ENCODE measurements at regions not wholly inside any gene's neighbourhood (a gene's known extent, or its start where the extent isn't known, plus 50 kb on each side); places are given as distances from the start of the nearest gene placed in this dataset.

DNA sequence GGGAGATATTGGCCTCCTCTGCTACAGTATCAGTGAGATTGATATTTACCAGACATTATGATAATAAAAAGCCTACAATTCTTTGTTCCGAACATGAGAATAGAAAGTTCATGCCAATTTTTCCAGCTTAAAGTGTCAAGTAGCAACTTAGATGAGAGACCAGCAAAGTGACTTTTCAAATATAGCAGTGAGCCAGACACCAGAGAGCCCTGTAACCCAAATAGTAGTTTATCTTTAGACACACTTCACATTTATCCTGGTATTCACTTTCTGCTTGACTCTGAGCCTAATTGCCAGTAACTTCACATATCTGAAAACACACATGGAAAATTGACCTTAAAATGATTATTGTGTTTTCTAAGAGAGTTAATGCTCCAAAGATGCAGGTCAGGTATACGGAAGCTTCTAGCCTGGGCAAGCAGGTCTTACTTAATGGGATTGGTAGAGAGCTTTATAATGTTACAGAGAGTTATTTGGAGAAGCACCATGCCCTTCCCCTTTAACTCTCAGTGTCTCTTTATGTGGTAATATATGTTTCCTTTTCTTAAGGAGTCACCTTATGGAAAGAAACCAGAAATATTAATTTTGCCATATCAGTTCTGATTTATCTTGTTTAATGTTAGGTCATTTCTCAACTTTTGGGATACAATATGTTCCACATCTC lies 852.3 kb upstream of the CHORDC1 start (continued):
- TF ChIP-seq, protein P1, sequence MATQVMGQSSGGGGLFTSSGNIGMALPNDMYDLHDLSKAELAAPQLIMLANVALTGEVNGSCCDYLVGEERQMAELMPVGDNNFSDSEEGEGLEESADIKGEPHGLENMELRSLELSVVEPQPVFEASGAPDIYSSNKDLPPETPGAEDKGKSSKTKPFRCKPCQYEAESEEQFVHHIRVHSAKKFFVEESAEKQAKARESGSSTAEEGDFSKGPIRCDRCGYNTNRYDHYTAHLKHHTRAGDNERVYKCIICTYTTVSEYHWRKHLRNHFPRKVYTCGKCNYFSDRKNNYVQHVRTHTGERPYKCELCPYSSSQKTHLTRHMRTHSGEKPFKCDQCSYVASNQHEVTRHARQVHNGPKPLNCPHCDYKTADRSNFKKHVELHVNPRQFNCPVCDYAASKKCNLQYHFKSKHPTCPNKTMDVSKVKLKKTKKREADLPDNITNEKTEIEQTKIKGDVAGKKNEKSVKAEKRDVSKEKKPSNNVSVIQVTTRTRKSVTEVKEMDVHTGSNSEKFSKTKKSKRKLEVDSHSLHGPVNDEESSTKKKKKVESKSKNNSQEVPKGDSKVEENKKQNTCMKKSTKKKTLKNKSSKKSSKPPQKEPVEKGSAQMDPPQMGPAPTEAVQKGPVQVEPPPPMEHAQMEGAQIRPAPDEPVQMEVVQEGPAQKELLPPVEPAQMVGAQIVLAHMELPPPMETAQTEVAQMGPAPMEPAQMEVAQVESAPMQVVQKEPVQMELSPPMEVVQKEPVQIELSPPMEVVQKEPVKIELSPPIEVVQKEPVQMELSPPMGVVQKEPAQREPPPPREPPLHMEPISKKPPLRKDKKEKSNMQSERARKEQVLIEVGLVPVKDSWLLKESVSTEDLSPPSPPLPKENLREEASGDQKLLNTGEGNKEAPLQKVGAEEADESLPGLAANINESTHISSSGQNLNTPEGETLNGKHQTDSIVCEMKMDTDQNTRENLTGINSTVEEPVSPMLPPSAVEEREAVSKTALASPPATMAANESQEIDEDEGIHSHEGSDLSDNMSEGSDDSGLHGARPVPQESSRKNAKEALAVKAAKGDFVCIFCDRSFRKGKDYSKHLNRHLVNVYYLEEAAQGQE (IDR thresholded peaks at IDR 0.05; ENCODE audit: low read depth, low read length): no peak
- TF ChIP-seq NFIC (IDR thresholded peaks at IDR 0.05; ENCODE audit: borderline replicate concordance) (no peak), TEAD4 (IDR thresholded peaks at IDR 0.05; ENCODE audit: borderline replicate concordance, insufficient read depth) (no peak)

DNA sequence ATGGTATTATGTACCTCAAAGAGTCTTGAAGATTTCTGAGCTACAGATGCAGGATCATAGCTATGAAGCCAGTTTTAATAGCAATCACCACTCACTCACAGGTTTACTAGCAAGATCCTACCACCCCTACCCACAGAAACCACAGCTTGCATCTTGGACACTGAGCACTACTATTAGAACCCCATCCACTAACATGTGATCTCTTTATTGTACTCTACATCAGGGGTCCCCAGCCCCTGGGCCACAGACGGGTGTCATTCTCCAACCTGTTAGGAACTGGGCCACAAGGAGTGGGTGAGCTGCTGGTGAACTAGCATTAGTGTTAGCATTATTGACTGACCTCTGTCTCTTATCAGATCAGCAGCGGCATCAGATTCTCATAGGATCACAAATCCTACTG lies 844.8 kb upstream of the CHORDC1 start:
- H3K79me2 ChIP-seq (ENCODE audit: insufficient read depth): no peaks in the 10 kb centered on the region
- H3K9ac ChIP-seq: no peak overlapping the region
- no peaks in the 10 kb centered on the region for H3K9me3 ChIP-seq
- no peaks in the 10 kb centered on the region for H3K36me3 ChIP-seq (replicated peaks in 1 of 2; ENCODE audit: control insufficient read depth in 1 of 2, insufficient read depth in 2 of 2, low read length in 1 of 2)
- ChIA-PET CTCF (no interaction called here), POLR2A (no interaction called here)
- no peak overlapping the region for H3K27ac ChIP-seq (ENCODE audit: low read depth in 2 of 2, low read length in 1 of 2)
- H3K4me2 ChIP-seq: no peak overlapping the region
- H3K4me1 ChIP-seq (ENCODE audit: control insufficient read depth in 1 of 2, insufficient read depth in 2 of 2, low read depth in 1 of 2, low read length in 1 of 2): no peaks in the 10 kb centered on the region; a peak in 2 of 4 replicates
- H4K20me1 ChIP-seq (ENCODE audit: insufficient read depth): no peaks in the 10 kb centered on the region
- no peaks in the 10 kb centered on the region for H3K27me3 ChIP-seq (ENCODE audit: insufficient read depth)
- H3F3A ChIP-seq (replicated peaks; ENCODE audit: insufficient read depth): no peaks in the 10 kb centered on the region
- TF ChIP-seq RXRA (IDR thresholded peaks at IDR 0.05; ENCODE audit: borderline replicate concordance, low read depth) (no peak), RAD21 (IDR thresholded peaks at IDR 0.05; ENCODE audit: low read length) (no peak), POLR2AphosphoS5 (IDR thresholded peaks at IDR 0.05; ENCODE audit: low read depth, low read length) (no peak), MXI1 (IDR thresholded peaks at IDR 0.05; ENCODE audit: low read depth, low read length) (no peak), SIN3A (IDR thresholded peaks at IDR 0.05; ENCODE audit: borderline replicate concordance, low read depth, low read length) (no peak), RCOR1 (IDR thresholded peaks at IDR 0.05; ENCODE audit: low read length) (no peak), GATA2 (CRISPR knock-in tag; IDR thresholded peaks at IDR 0.05) (no peak), JUND (IDR thresholded peaks at IDR 0.05) (no peak), YY1 (IDR thresholded peaks at IDR 0.05; ENCODE audit: low read depth) (no peak), ELF1 (IDR thresholded peaks at IDR 0.05) (no peak), FOXJ3 (CRISPR knock-in tag; IDR thresholded peaks at IDR 0.05) (no peak)
- TF ChIP-seq, protein P2, sequence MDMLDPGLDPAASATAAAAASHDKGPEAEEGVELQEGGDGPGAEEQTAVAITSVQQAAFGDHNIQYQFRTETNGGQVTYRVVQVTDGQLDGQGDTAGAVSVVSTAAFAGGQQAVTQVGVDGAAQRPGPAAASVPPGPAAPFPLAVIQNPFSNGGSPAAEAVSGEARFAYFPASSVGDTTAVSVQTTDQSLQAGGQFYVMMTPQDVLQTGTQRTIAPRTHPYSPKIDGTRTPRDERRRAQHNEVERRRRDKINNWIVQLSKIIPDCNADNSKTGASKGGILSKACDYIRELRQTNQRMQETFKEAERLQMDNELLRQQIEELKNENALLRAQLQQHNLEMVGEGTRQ (IDR thresholded peaks at IDR 0.05; ENCODE audit: borderline replicate concordance, low read depth, low read length): no peak
- TF ChIP-seq, protein P3, sequence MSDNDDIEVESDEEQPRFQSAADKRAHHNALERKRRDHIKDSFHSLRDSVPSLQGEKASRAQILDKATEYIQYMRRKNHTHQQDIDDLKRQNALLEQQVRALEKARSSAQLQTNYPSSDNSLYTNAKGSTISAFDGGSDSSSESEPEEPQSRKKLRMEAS (IDR thresholded peaks at IDR 0.05; ENCODE audit: low read depth): no peak
- TF ChIP-seq, protein P1 (IDR thresholded peaks at IDR 0.05; ENCODE audit: low read depth, low read length): no peak
- TF ChIP-seq, protein P4, sequence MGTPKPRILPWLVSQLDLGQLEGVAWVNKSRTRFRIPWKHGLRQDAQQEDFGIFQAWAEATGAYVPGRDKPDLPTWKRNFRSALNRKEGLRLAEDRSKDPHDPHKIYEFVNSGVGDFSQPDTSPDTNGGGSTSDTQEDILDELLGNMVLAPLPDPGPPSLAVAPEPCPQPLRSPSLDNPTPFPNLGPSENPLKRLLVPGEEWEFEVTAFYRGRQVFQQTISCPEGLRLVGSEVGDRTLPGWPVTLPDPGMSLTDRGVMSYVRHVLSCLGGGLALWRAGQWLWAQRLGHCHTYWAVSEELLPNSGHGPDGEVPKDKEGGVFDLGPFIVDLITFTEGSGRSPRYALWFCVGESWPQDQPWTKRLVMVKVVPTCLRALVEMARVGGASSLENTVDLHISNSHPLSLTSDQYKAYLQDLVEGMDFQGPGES (IDR thresholded peaks at IDR 0.05; ENCODE audit: low read depth, low read length): no peak
- TF ChIP-seq, protein P5, sequence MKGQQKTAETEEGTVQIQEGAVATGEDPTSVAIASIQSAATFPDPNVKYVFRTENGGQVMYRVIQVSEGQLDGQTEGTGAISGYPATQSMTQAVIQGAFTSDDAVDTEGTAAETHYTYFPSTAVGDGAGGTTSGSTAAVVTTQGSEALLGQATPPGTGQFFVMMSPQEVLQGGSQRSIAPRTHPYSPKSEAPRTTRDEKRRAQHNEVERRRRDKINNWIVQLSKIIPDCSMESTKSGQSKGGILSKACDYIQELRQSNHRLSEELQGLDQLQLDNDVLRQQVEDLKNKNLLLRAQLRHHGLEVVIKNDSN (IDR thresholded peaks at IDR 0.05; ENCODE audit: borderline replicate concordance, low read depth): no peak
- TF ChIP-seq, protein P6, sequence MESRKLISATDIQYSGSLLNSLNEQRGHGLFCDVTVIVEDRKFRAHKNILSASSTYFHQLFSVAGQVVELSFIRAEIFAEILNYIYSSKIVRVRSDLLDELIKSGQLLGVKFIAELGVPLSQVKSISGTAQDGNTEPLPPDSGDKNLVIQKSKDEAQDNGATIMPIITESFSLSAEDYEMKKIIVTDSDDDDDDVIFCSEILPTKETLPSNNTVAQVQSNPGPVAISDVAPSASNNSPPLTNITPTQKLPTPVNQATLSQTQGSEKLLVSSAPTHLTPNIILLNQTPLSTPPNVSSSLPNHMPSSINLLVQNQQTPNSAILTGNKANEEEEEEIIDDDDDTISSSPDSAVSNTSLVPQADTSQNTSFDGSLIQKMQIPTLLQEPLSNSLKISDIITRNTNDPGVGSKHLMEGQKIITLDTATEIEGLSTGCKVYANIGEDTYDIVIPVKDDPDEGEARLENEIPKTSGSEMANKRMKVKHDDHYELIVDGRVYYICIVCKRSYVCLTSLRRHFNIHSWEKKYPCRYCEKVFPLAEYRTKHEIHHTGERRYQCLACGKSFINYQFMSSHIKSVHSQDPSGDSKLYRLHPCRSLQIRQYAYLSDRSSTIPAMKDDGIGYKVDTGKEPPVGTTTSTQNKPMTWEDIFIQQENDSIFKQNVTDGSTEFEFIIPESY (IDR thresholded peaks at IDR 0.05; ENCODE audit: borderline replicate concordance, low read depth): no peak
- no peak overlapping the region for H3K4me3 ChIP-seq (ENCODE audit: low read depth in 2 of 2, low read length in 1 of 2)
- no peak overlapping the region for H2AFZ ChIP-seq (ENCODE audit: low read depth)
- no peak for DNase-seq
- WGBS (ENCODE audit: low lambda C conversion rate): 88% methylated on average over 1 of the region's 2 CpGs
- 0 out of 2 replicates have a peak, but pooled peaks cover 2% of the 10 kb centered on the region for H3K9me2 ChIP-seq

Measured in SK-N-SH (cell line).